ENCODE measurements at regions not wholly inside any gene's neighbourhood (a gene's known extent, or its start where the extent isn't known, plus 50 kb on each side); places are given as distances from the start of the nearest gene placed in this dataset.

DNA sequence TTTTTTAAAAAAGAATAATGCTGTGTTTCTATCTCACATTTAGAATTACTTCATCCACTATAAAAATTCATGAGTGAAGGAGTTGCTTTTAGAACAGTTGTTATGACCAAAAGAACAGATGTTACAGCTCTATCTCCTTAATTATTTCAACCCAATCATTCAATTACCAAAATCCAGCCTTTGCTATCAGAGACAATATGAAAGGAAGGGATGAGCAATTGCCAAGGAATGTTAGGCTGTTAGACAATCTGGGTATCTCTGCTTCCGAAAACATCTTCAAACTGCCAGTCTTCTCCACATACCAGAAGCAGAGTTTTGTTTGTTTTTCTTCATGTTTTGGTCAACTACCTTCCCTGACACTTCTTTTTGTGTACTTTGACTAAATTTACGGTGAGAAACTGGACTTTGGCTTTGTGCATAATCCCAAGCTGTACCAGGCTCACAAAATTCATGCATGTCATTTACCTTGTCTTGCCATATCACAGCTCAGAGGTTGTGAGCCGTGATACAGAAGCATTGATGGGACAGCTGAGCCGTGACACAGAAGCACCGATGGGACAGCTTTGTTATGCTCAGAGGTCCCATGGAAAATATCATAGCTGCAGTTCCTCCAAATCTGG lies 405.5 kb downstream of the KIF4B start:
- ChIA-PET POLR2A (interaction anchor here (1.1 kb wide), 1 partner anchor 66 kb away, joined by 3 read pairs; no protein-coding TSS in a partner anchor), CTCF (ENCODE audit: unreplicated experiment) (no interaction called here)
- TF ChIP-seq, protein P1, sequence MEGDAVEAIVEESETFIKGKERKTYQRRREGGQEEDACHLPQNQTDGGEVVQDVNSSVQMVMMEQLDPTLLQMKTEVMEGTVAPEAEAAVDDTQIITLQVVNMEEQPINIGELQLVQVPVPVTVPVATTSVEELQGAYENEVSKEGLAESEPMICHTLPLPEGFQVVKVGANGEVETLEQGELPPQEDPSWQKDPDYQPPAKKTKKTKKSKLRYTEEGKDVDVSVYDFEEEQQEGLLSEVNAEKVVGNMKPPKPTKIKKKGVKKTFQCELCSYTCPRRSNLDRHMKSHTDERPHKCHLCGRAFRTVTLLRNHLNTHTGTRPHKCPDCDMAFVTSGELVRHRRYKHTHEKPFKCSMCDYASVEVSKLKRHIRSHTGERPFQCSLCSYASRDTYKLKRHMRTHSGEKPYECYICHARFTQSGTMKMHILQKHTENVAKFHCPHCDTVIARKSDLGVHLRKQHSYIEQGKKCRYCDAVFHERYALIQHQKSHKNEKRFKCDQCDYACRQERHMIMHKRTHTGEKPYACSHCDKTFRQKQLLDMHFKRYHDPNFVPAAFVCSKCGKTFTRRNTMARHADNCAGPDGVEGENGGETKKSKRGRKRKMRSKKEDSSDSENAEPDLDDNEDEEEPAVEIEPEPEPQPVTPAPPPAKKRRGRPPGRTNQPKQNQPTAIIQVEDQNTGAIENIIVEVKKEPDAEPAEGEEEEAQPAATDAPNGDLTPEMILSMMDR (conservative IDR thresholded peaks at IDR 0.05; ENCODE audit: low read length), result no peak
- no peak for TF ChIP-seq EZH2phosphoT487 (IDR thresholded peaks at IDR 0.05; ENCODE audit: borderline replicate concordance, low read depth, low read length)
- no peak overlapping the region for H3K27ac ChIP-seq (ENCODE audit: low read depth, low read length, poor library complexity, severe bottlenecking)
- H3K4me3 ChIP-seq (ENCODE audit: low read depth, low read length, poor library complexity, severe bottlenecking), result no peak overlapping the region
- H3K9me3 ChIP-seq (ENCODE audit: low read length), result no peaks in the 10 kb centered on the region
- H4K20me1 ChIP-seq (ENCODE audit: insufficient read depth, low read length), result no peaks in the 10 kb centered on the region
- H3K36me3 ChIP-seq (ENCODE audit: insufficient read depth, low read length), result no peaks in the 10 kb centered on the region
- no peak overlapping the region for H3K4me2 ChIP-seq (ENCODE audit: low read length)
- no TSS peak for BruUV-seq (replicated peaks)
- intact Hi-C loops (cut with micrococcal nuclease; ENCODE audit: unreplicated experiment), result no loop called here
- DNase-seq (ENCODE audit: low spot score), result no peak
- no peak overlapping the region for H2AFZ ChIP-seq (ENCODE audit: low read length)
- H3K79me2 ChIP-seq (ENCODE audit: insufficient read depth, low read depth, low read length), result no peaks in the 10 kb centered on the region
- H3K9me2 ChIP-seq (ENCODE audit: insufficient read depth, low read length), result no peaks in the 10 kb centered on the region
- H3K4me1 ChIP-seq (ENCODE audit: insufficient read depth, low read length, poor library complexity, severe bottlenecking), result no peaks in the 10 kb centered on the region

DNA sequence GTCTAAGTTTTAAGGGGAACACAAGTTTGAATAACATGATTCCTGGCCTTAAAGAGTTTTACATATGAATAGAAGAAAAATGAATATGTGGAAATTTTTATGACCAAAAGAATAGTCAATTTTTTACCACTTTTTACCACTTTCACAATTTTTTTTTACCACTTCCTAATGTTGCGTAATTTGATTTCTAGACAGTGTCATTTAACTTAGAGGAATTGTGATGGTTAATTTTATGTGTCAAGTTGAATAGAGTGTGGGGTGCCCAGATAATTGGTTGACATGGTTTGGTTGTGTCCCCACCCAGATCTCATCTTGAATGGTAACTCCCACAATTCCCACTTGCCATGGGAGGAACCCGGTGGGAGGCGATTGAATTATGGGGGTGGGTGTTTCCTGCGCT lies 416.6 kb downstream of the KIF4B start:
- no peak for DNase-seq (ENCODE audit: low spot score)
- H3K9me2 ChIP-seq (ENCODE audit: insufficient read depth, low read length), result no peaks in the 10 kb centered on the region
- ChIA-PET CTCF (ENCODE audit: unreplicated experiment) (no interaction called here), POLR2A (no interaction called here)
- no peaks in the 10 kb centered on the region for H4K20me1 ChIP-seq (ENCODE audit: insufficient read depth, low read length)
- no peak overlapping the region for H3K4me3 ChIP-seq (ENCODE audit: low read depth, low read length, poor library complexity, severe bottlenecking)
- H2AFZ ChIP-seq (ENCODE audit: low read length), result no peak overlapping the region
- TF ChIP-seq, protein P1 (conservative IDR thresholded peaks at IDR 0.05; ENCODE audit: low read length), result no peak
- TF ChIP-seq EZH2phosphoT487 (IDR thresholded peaks at IDR 0.05; ENCODE audit: borderline replicate concordance, low read depth, low read length), result no peak
- H3K79me2 ChIP-seq (ENCODE audit: insufficient read depth, low read depth, low read length), result no peaks in the 10 kb centered on the region
- no peak overlapping the region for H3K27ac ChIP-seq (ENCODE audit: low read depth, low read length, poor library complexity, severe bottlenecking)
- H3K9me3 ChIP-seq (ENCODE audit: low read length), result no peaks in the 10 kb centered on the region
- no peaks in the 10 kb centered on the region for H3K4me1 ChIP-seq (ENCODE audit: insufficient read depth, low read length, poor library complexity, severe bottlenecking)
- intact Hi-C loops (cut with micrococcal nuclease; ENCODE audit: unreplicated experiment), result no loop called here
- BruUV-seq (replicated peaks), result no TSS peak
- H3K4me2 ChIP-seq (ENCODE audit: low read length), result no peak overlapping the region
- no peaks in the 10 kb centered on the region for H3K36me3 ChIP-seq (ENCODE audit: insufficient read depth, low read length)

DNA sequence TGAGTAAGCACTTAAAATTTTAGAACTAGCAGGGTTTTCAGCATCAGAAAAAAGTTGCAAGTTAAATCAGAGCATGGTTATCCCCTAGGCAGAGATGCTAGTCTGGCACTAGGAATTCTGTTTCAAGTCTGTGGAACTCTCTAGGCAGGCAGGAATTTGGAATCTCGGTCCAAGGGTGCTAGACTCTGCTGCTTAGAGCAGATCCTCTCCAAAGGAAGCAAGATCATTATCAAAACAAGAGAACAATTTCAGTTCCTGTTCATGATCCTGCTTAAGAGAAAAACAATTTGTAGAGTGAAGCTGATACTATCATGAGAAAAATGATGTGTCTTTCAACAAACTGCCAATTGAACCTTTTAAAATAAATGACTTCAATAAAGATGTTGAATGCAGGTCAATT lies 420.7 kb downstream of the KIF4B start:
- Histone ChIP-seq H4K20me1 (ENCODE audit: insufficient read depth, low read length) (no peaks in the 10 kb centered on the region), H3K4me2 (ENCODE audit: low read length) (no peak overlapping the region), H3K79me2 (ENCODE audit: insufficient read depth, low read depth, low read length) (no peaks in the 10 kb centered on the region), H3K27ac (ENCODE audit: low read depth, low read length, poor library complexity, severe bottlenecking) (no peak overlapping the region), H3K36me3 (ENCODE audit: insufficient read depth, low read length) (no peaks in the 10 kb centered on the region), H2AFZ (ENCODE audit: low read length) (no peak overlapping the region), H3K9me3 (ENCODE audit: low read length) (no peaks in the 10 kb centered on the region), H3K4me1 (ENCODE audit: insufficient read depth, low read length, poor library complexity, severe bottlenecking) (no peaks in the 10 kb centered on the region), H3K9me2 (ENCODE audit: insufficient read depth, low read length) (no peaks in the 10 kb centered on the region), H3K4me3 (ENCODE audit: low read depth, low read length, poor library complexity, severe bottlenecking) (no peak overlapping the region)
- ChIA-PET CTCF (ENCODE audit: unreplicated experiment) (no interaction called here), POLR2A (no interaction called here)
- no peak for DNase-seq (ENCODE audit: low spot score)
- no peak for TF ChIP-seq EZH2phosphoT487 (IDR thresholded peaks at IDR 0.05; ENCODE audit: borderline replicate concordance, low read depth, low read length)
- TF ChIP-seq, protein P1 (conservative IDR thresholded peaks at IDR 0.05; ENCODE audit: low read length), result no peak
- intact Hi-C loops (cut with micrococcal nuclease; ENCODE audit: unreplicated experiment), result no loop called here
- no TSS peak for BruUV-seq (replicated peaks)
